ENCODE measurements at regions not wholly inside any gene's neighbourhood (a gene's known extent, or its start where the extent isn't known, plus 50 kb on each side); places are given as distances from the start of the nearest gene placed in this dataset.

DNA sequence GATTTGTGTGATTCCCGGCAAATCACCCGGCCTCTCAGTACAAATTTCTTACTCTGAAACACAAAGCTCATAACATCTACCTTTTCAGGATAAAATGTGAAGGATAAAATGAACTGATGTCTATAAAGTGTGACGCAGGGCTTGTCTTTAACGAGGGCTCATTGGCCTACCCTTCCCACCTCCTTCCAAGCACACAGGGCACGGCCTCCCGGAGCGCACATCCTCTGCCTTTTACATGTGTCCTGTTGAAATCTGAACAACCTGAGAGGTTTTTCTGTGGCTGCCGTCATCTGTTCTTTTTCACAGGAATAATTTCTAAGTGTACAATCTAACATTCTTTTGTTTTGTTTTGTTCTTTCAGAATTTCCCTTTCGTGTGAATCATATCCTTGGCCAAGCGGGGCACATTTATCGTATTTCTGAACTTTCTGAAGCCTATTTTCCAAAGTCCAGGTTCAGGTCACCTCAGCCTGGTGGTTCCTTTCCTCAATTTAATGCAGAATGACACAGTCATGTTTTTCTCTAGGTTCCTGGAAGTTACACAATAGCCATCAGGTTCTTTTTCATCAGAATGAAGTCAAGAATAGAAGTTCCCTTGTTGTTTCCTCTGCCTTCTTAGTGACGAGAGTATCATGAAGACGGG, 53.1 kb upstream of the SPRY1 start:
- H3K27me3 ChIP-seq (replicated peaks; ENCODE audit: insufficient read depth, low read depth, low read length, poor library complexity), result no peaks in the 10 kb centered on the region
- BruUV-seq (replicated peaks), result no TSS peak

DNA sequence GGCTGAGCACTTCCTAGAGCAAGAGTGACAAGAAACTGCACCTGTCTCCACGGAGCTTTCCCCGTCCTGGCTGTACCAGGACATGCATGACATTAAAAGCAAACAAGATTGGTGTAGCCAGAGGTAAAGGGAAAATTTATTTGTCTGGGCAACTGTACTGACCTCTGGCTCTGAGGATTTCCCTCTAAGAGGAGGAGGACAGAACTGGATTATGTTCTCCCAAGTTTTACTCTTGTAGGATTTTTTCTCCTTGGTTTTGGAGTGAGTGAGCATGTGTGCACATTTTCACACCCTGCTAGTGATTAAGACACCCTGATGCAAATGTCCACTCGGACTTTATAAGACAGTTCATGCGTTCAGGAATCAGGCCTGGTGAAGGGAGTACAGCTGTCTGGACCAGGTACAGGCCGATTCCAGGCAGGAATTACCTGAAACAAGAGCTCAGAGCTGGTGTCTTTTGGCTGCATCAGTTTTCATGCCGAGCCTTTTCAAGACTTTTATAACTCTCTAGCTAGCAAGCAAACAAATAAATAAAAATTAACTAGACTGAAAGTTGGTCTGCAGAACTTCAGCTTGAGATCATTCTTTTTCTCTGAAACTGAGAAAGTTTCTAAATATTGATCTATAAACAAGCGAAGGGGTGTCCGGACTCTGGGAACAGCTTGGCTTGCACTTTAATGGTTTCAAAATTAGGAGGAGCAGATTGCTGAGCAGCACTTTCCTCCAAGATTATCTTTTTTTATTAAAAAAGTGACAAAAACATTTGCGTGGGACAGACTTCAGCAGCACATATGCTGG, 51.3 kb upstream of the SPRY1 start:
- H3K9me3 ChIP-seq (ENCODE audit: low read depth, low read length, poor library complexity, severe bottlenecking), result no peaks in the 10 kb centered on the region
- H3K36me3 ChIP-seq (ENCODE audit: insufficient read depth, low read length, poor library complexity, severe bottlenecking), result no peaks in the 10 kb centered on the region
- DNase-seq (ENCODE audit: low spot score), result no peak
- intact Hi-C loops (cut with micrococcal nuclease; ENCODE audit: unreplicated experiment), result no loop called here
- no peaks in the 10 kb centered on the region for H3K27me3 ChIP-seq (replicated peaks; ENCODE audit: insufficient read depth, low read depth, low read length, poor library complexity)
- no peaks in the 10 kb centered on the region for H3K4me1 ChIP-seq (ENCODE audit: insufficient read depth, low read length, poor library complexity, severe bottlenecking)
- H3K27ac ChIP-seq (ENCODE audit: low read depth, low read length, poor library complexity, severe bottlenecking), result no peak overlapping the region
- ChIA-PET CTCF (no interaction called here), POLR2A (ENCODE audit: low non-redundant PET) (no interaction called here)
- TF ChIP-seq, protein P1, sequence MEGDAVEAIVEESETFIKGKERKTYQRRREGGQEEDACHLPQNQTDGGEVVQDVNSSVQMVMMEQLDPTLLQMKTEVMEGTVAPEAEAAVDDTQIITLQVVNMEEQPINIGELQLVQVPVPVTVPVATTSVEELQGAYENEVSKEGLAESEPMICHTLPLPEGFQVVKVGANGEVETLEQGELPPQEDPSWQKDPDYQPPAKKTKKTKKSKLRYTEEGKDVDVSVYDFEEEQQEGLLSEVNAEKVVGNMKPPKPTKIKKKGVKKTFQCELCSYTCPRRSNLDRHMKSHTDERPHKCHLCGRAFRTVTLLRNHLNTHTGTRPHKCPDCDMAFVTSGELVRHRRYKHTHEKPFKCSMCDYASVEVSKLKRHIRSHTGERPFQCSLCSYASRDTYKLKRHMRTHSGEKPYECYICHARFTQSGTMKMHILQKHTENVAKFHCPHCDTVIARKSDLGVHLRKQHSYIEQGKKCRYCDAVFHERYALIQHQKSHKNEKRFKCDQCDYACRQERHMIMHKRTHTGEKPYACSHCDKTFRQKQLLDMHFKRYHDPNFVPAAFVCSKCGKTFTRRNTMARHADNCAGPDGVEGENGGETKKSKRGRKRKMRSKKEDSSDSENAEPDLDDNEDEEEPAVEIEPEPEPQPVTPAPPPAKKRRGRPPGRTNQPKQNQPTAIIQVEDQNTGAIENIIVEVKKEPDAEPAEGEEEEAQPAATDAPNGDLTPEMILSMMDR (conservative IDR thresholded peaks at IDR 0.05; ENCODE audit: low read depth, low read length), result no peak
- no peak for TF ChIP-seq EZH2 (IDR thresholded peaks at IDR 0.05; ENCODE audit: borderline replicate concordance, low read depth, low read length, poor library complexity, severe bottlenecking)
- no peak overlapping the region for H3K4me3 ChIP-seq (ENCODE audit: low read depth, low read length, poor library complexity, severe bottlenecking)
- BruUV-seq (replicated peaks), result no TSS peak

More for the DNA sequence above, 53.1 kb upstream of the SPRY1 start:
- H3K4me3 ChIP-seq (ENCODE audit: low read depth, low read length, poor library complexity, severe bottlenecking), result no peak overlapping the region
- H3K9me3 ChIP-seq (ENCODE audit: low read depth, low read length, poor library complexity, severe bottlenecking), result no peaks in the 10 kb centered on the region
- ChIA-PET CTCF (no interaction called here), POLR2A (ENCODE audit: low non-redundant PET) (no interaction called here)
- intact Hi-C loops (cut with micrococcal nuclease; ENCODE audit: unreplicated experiment), result no loop called here
- no peak for TF ChIP-seq EZH2 (IDR thresholded peaks at IDR 0.05; ENCODE audit: borderline replicate concordance, low read depth, low read length, poor library complexity, severe bottlenecking)
- TF ChIP-seq, protein P1 (conservative IDR thresholded peaks at IDR 0.05; ENCODE audit: low read depth, low read length), result no peak
- peaks cover 7% of the 10 kb centered on the region for H3K4me1 ChIP-seq (ENCODE audit: insufficient read depth, low read length, poor library complexity, severe bottlenecking)
- no peaks in the 10 kb centered on the region for H3K36me3 ChIP-seq (ENCODE audit: insufficient read depth, low read length, poor library complexity, severe bottlenecking)
- DNase-seq (ENCODE audit: low spot score), result no peak
- no peak overlapping the region for H3K27ac ChIP-seq (ENCODE audit: low read depth, low read length, poor library complexity, severe bottlenecking)

DNA sequence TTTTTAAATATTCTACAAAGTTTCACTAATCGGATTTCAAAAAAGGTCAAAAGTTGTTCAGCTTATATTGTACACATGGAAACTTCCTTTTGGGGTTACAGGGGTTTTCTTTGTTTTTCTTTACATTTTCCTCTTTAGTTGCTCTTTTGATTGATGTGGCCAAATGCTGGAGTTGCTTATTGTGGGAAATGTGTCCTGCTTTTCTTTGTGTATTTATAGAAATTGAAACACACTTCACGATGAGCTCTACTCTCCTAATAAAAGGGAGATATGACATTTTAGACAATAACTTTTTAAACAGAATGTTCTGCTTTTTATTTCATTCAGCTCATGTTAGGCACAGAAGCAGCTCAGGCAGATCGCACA, 50.7 kb upstream of the SPRY1 start:
- POLR2A ChIA-PET (ENCODE audit: low non-redundant PET), result no interaction called here
- Histone ChIP-seq H3K4me1 (ENCODE audit: insufficient read depth, low read length, poor library complexity, severe bottlenecking) (no peaks in the 10 kb centered on the region), H3K27me3 (replicated peaks; ENCODE audit: insufficient read depth, low read depth, low read length, poor library complexity) (no peaks in the 10 kb centered on the region), H3K9me3 (ENCODE audit: low read depth, low read length, poor library complexity, severe bottlenecking) (no peaks in the 10 kb centered on the region), H3K4me3 (ENCODE audit: low read depth, low read length, poor library complexity, severe bottlenecking) (no peak overlapping the region), H3K36me3 (ENCODE audit: insufficient read depth, low read length, poor library complexity, severe bottlenecking) (no peaks in the 10 kb centered on the region), H3K27ac (ENCODE audit: low read depth, low read length, poor library complexity, severe bottlenecking) (no peak overlapping the region)
- DNase-seq (ENCODE audit: low spot score), result no peak
- CTCF ChIA-PET, result no interaction called here
- no peak for TF ChIP-seq EZH2 (IDR thresholded peaks at IDR 0.05; ENCODE audit: borderline replicate concordance, low read depth, low read length, poor library complexity, severe bottlenecking)
- TF ChIP-seq, protein P1 (conservative IDR thresholded peaks at IDR 0.05; ENCODE audit: low read depth, low read length), result no peak
- no TSS peak for BruUV-seq (replicated peaks)
- intact Hi-C loops (cut with micrococcal nuclease; ENCODE audit: unreplicated experiment), result no loop called here

Data from A673 (cell line).